HG03095 (cell line): ENCODE measurements at regions not wholly inside any gene's neighbourhood (a gene's known extent, or its start where the extent isn't known, plus 50 kb on each side); places are given as distances from the start of the nearest gene placed in this dataset.
"Not testable (repeated sequence)": the region's sequence is repeated elsewhere in the genome, so short reads cannot be mapped to it uniquely, and the experiment has no call there.

Experiments
- ATAC-seq: cut with Tn5 transposase; IDR thresholded peaks from one replicate; pipeline ENCODE4 v1.9.1; 2021; ENCODE audit warnings: moderate library complexity; ENCODE audit not compliant: unreplicated experiment

GRCh38 chr7:10412422-10413019, 561.2 kb upstream of the PHF14 start:
- peak; percentile 73 for ATAC-seq

GRCh38 chr7:10418985-10419384, 554.7 kb upstream of the PHF14 start:
- ATAC-seq = no peak

GRCh38 chr7:10429031-10429430, 544.6 kb upstream of the PHF14 start:
- no peak for ATAC-seq

GRCh38 chr7:10429511-10429910, 544.2 kb upstream of the PHF14 start:
- no peak for ATAC-seq

- ATAC-seq = no peak
Observed at GRCh38 chr7:10436302-10436701, 537.4 kb upstream of the PHF14 start.

GRCh38 chr7:10439027-10439426, 534.6 kb upstream of the PHF14 start:
- ATAC-seq = no peak

- no peak for ATAC-seq
Observed at GRCh38 chr7:10455936-10456335, 517.7 kb upstream of the PHF14 start.

GRCh38 chr7:10460474-10460873, 513.2 kb upstream of the PHF14 start:
- no peak for ATAC-seq

GRCh38 chr7:10463701-10464100, 510.0 kb upstream of the PHF14 start:
- ATAC-seq = no peak

- not testable (repeated sequence) for ATAC-seq
Observed at GRCh38 chr7:10465536-10465935, 508.1 kb upstream of the PHF14 start.

- ATAC-seq = no peak
Observed at GRCh38 chr7:10468908-10469307, 504.8 kb upstream of the PHF14 start.

GRCh38 chr7:10469476-10469875, 504.2 kb upstream of the PHF14 start:
- no peak for ATAC-seq

GRCh38 chr7:10471280-10472058, 502.2 kb upstream of the PHF14 start:
- ATAC-seq = no peak

GRCh38 chr7:10472115-10472514, 501.6 kb upstream of the PHF14 start:
- no peak for ATAC-seq

GRCh38 chr7:10473569-10473968, 500.1 kb upstream of the PHF14 start:
- no peak for ATAC-seq

GRCh38 chr7:10474048-10474447, 499.6 kb upstream of the PHF14 start:
- no peak for ATAC-seq

- ATAC-seq = no peak
Observed at GRCh38 chr7:10475940-10476641, 497.6 kb upstream of the PHF14 start.

GRCh38 chr7:10476642-10477041, 497.0 kb upstream of the PHF14 start:
- no peak for ATAC-seq

- no peak for ATAC-seq
Observed at GRCh38 chr7:10483671-10484070, 490.0 kb upstream of the PHF14 start.

GRCh38 chr7:10484767-10485166, 488.9 kb upstream of the PHF14 start:
- ATAC-seq = no peak

GRCh38 chr7:10501206-10501884, 472.3 kb upstream of the PHF14 start:
- not testable (repeated sequence) for ATAC-seq
